ENCODE measurements at regions not wholly inside any gene's neighbourhood (a gene's known extent, or its start where the extent isn't known, plus 50 kb on each side); places are given as distances from the start of the nearest gene placed in this dataset.
"Not testable (repeated sequence)": the region's sequence is repeated elsewhere in the genome, so short reads cannot be mapped to it uniquely, and the experiment has no call there.

DNA sequence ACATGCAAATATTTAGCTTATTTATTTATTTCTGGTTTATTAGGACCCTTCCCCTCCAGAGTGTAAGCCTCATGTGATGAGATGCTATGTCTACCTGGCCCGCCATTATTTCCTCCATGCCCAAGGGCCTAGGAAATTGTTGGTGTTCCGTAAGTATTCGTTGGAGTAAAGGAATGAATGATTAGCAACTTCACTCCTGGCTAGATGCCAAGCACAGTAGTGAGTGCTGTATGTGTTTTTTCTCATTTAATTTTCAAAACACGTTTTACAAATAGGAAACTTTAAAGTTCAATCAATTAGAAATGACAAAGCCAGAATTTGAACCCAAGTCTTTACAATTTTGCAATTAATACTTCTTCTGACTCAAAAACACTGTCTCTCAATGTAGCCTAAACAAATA is 253.8 kb downstream of the BCAT1 start:
- H3K27ac Mint-ChIP-seq, result no peak overlapping the region
- H3K9me3 Mint-ChIP-seq, result peaks cover 3% of the 10 kb centered on the region
- no peak for DNase-seq
- H3K36me3 Mint-ChIP-seq (ENCODE audit: low read depth), result no peaks in the 10 kb centered on the region
- H3K4me3 Mint-ChIP-seq, result no peak overlapping the region
- ChIA-PET POLR2A (no interaction called here), CTCF (no interaction called here)
- no peaks in the 10 kb centered on the region for H3K4me1 Mint-ChIP-seq
- H3K27me3 Mint-ChIP-seq, result peaks cover 3% of the 10 kb centered on the region

DNA sequence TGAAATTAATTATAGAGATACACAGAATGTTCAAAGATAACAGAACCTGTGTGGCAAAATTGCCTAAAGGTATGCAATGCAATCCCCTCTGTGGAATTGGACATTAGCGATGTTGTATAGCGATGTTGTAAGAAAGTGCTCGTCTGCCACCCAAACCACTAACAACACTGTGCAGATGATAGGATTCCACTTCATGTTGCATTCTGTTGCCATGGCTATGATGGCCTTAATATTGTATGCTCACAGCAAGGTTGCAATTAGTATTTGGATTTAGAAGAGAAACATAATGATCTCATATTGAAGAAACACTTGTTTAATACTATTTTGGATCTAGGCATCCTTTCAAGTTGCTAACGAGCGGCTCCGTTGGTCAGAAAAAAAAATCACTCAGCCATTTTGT is 260.3 kb downstream of the BCAT1 start:
- DNase-seq, result no peak
- Mint-ChIP-seq H3K4me1 (no peaks in the 10 kb centered on the region), H3K36me3 (ENCODE audit: low read depth) (no peaks in the 10 kb centered on the region), H3K9me3 (peaks cover 3% of the 10 kb centered on the region), H3K4me3 (no peak overlapping the region), H3K27me3 (peaks cover 20% of the 10 kb centered on the region), H3K27ac (no peak overlapping the region)
- ChIA-PET CTCF (no interaction called here), POLR2A (no interaction called here)

DNA sequence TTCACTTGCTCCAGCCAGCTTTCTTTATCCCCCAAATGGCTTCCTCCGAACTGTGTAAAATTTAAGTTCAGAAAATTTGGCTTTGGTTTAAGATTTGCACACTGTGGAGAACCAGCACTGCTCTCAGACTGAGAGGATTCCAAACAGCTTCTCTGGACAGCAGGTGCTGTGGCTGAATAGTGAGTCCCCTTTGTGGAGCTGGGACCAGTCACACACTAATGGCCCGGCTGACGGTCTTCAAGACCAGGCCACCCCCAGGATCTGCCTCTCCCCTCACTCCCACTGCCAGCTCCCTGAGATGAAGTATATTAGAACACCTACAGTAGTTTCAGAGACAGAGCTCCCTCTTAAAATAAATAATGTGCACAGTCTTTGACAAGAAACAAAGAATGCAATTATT is 267.3 kb downstream of the BCAT1 start:
- Mint-ChIP-seq H3K27ac (no peak overlapping the region), H3K9me3 (no peaks in the 10 kb centered on the region), H3K27me3 (peaks cover 12% of the 10 kb centered on the region), H3K4me1 (no peaks in the 10 kb centered on the region), H3K4me3 (no peak overlapping the region), H3K36me3 (ENCODE audit: low read depth) (no peaks in the 10 kb centered on the region)
- DNase-seq, result no peak
- CTCF ChIA-PET, result no interaction called here
- POLR2A ChIA-PET, result no interaction called here

DNA sequence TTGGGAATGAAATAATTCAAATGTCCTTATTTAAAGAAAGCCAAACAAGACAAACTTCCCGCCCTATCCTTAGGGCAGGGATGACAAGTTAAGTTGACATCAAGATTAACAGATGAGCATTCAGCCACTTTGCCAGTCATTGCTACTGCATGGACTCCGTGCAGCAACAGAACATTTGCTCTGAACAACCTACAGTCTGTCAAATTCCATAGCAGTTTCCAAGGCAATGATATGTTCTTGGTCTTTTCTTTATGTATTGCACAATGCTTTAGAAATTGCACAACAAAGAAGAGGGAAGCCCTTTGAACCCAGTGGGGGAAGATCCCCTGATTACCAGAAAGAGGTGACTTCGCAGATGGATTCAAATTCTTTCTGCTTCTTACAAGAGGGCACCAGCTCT is 269.8 kb downstream of the BCAT1 start:
- POLR2A ChIA-PET, result no interaction called here
- CTCF ChIA-PET, result no interaction called here
- H3K4me1 Mint-ChIP-seq, result no peaks in the 10 kb centered on the region
- no peak overlapping the region for H3K4me3 Mint-ChIP-seq
- no peak for DNase-seq
- no peak overlapping the region for H3K27ac Mint-ChIP-seq
- peaks cover 3% of the 10 kb centered on the region for H3K27me3 Mint-ChIP-seq
- H3K9me3 Mint-ChIP-seq, result no peaks in the 10 kb centered on the region
- H3K36me3 Mint-ChIP-seq (ENCODE audit: low read depth), result no peaks in the 10 kb centered on the region

DNA sequence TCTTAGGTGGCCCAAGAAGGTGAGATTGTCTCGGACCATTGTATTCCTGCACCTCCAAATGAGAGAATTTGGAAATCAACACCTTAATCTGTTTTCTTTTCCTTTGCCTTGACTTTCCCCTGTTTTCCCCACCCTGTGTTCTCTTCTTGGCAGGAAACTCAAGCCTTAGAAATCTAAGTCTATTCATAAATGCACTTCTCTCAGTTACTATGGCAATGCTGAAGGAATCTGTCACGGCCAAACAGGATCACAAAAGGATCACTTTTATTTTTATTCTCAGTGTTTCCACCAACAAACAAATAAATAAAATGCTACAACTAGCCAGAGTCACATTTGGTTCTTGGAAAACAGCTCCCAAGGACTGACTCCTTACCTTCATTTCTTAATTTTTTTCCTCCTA is 270.5 kb downstream of the BCAT1 start:
- H3K36me3 Mint-ChIP-seq (ENCODE audit: low read depth), result no peaks in the 10 kb centered on the region
- no peak overlapping the region for H3K27ac Mint-ChIP-seq
- H3K27me3 Mint-ChIP-seq, result no peaks in the 10 kb centered on the region
- no peaks in the 10 kb centered on the region for H3K9me3 Mint-ChIP-seq
- DNase-seq, result no peak
- H3K4me1 Mint-ChIP-seq, result no peaks in the 10 kb centered on the region
- no peak overlapping the region for H3K4me3 Mint-ChIP-seq
- POLR2A ChIA-PET, result no interaction called here
- CTCF ChIA-PET, result no interaction called here

DNA sequence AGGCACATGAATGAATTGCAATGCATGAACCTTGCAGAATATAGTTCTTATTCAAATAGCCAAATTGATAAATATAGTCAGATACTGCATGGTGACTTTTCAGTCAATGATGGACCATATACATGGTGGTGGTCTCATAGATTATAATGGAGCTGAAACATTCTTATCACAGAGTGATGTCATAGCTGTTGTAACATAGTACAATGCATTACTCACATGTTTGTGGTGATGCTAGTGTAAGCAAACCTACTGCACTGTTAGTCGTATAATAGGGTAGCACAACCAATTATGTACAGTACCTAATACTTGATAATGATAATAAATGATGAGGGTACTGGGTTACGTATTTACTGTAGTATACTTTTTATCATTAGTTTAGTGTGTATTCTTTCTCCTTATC is 280.3 kb downstream of the BCAT1 start:
- CTCF ChIA-PET, result no interaction called here
- H3K36me3 Mint-ChIP-seq (ENCODE audit: low read depth), result no peaks in the 10 kb centered on the region

DNA sequence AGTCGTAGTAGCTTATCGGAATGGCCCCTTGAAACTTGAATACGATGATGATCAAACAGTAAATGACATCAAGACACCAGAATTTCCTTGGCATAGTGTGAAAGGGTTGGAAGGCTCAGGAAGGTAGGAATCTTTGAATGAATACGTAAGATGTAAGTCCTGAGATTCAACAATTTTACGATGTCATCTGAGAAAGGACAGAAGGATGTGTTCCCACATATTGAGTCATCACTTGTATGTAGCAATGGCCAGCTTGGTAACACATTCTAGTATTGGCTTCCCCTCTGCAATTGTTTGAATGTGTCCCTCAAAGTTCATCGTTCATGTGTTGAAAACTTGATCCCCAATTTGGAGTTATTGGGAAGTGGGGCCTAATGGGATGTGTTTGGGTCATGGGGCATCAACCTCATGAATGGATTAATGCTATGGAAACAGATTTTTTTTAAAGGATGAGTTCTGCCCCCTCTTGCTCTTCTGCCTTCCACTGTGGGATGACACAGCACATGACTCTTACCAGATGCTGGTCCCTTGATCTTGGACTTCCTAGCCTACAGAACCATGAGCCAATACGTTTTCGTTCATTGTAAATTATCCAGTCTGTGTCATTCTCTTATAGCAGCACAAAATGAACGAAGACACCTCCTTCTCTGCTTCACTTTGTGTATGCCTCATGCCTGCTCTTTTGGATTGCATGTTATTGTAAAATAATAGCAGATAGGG is 284.6 kb downstream of the BCAT1 start:
- H3K36me3 Mint-ChIP-seq (ENCODE audit: low read depth), result no peaks in the 10 kb centered on the region
- ChIA-PET CTCF (no interaction called here), POLR2A (no interaction called here)
- no peak overlapping the region for H3K4me3 Mint-ChIP-seq
- H3K27ac Mint-ChIP-seq, result no peak overlapping the region
- H3K27me3 Mint-ChIP-seq, result no peaks in the 10 kb centered on the region
- no peak for DNase-seq
- no peaks in the 10 kb centered on the region for H3K4me1 Mint-ChIP-seq
- no peaks in the 10 kb centered on the region for H3K9me3 Mint-ChIP-seq

More for the DNA sequence above, 280.3 kb downstream of the BCAT1 start:
- Mint-ChIP-seq H3K4me1 (no peaks in the 10 kb centered on the region), H3K9me3 (no peaks in the 10 kb centered on the region), H3K27me3 (peaks cover 6% of the 10 kb centered on the region), H3K4me3 (no peak overlapping the region), H3K27ac (no peak overlapping the region)
- DNase-seq, result no peak
- POLR2A ChIA-PET, result no interaction called here

DNA sequence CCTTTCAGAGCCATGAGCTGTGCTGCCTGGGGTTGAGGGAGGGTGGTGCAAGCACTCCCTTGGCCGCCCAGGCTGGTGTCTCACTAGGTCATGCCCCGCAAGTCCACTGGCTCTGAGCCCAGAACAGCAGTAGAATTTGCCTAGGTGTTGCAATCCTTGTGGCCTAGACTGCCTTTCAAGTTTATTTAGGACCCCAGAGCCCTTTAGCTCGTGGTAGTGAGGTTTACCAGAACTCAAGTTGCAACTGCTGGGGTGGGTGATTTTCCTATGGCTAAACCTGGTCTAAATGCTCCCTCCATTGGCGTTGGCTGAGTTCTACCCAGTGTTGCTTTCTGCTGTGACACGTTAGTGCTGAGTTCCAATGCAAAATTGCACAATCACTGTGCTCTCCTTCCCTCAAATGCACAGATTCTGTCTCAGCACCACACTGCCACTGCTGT is 287.2 kb downstream of the BCAT1 start:
- no peaks in the 10 kb centered on the region for H3K9me3 Mint-ChIP-seq
- no peaks in the 10 kb centered on the region for H3K36me3 Mint-ChIP-seq (ENCODE audit: low read depth)
- H3K4me1 Mint-ChIP-seq, result no peaks in the 10 kb centered on the region
- DNase-seq, result no peak
- CTCF ChIA-PET, result no interaction called here
- POLR2A ChIA-PET, result no interaction called here
- H3K27ac Mint-ChIP-seq, result no peak overlapping the region
- no peaks in the 10 kb centered on the region for H3K27me3 Mint-ChIP-seq
- H3K4me3 Mint-ChIP-seq, result no peak overlapping the region

DNA sequence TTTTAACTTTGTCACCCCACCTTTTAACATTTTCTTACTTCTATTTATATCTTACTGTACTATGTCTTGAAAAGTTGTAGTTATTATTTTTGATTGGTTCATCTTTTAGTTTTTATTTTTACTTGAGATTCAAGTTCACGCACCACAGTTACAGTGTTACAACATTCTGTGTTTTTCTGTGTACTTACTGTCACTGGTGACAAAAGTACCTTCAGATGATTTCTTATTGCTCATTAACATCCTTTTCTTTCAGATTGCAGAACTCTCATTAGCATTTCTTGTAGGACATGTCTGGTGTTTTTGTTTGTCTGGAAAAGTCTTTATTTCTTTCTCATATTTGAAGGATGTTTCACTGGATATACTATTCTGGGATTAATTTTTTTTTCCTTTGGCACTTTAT is 289.9 kb downstream of the BCAT1 start:
- H3K4me1 Mint-ChIP-seq, result no peaks in the 10 kb centered on the region
- DNase-seq, result no peak
- no peak overlapping the region for H3K4me3 Mint-ChIP-seq
- POLR2A ChIA-PET, result no interaction called here
- CTCF ChIA-PET, result no interaction called here
- H3K9me3 Mint-ChIP-seq, result no peaks in the 10 kb centered on the region
- no peaks in the 10 kb centered on the region for H3K27me3 Mint-ChIP-seq
- no peak overlapping the region for H3K27ac Mint-ChIP-seq
- no peaks in the 10 kb centered on the region for H3K36me3 Mint-ChIP-seq (ENCODE audit: low read depth)

DNA sequence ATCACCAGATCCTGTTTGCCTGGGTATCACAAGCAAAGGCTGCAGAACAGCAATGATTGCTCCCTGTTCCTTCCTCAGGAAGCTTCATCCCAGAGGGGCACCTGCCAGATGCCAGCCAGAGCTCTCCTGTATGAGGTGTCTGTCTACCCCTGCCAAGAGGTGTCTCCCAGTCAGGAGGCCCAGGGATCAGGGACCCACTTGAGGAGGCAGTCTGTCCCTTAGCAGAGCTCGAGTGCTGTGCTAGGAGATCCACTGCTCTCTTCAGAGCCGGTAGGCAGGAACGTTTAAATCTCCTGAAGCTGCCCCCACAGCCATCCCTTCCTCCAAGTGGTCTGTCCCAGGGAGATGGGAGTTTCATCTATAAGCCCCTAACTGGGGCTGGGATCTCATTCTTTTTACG is 294.6 kb downstream of the BCAT1 start:
- CTCF ChIA-PET; POLR2A ChIA-PET; H3K4me1 Mint-ChIP-seq; DNase-seq; H3K4me3 Mint-ChIP-seq; H3K27me3 Mint-ChIP-seq; H3K9me3 Mint-ChIP-seq; H3K27ac Mint-ChIP-seq; H3K36me3 Mint-ChIP-seq (ENCODE audit: low read depth): not testable (repeated sequence)

DNA sequence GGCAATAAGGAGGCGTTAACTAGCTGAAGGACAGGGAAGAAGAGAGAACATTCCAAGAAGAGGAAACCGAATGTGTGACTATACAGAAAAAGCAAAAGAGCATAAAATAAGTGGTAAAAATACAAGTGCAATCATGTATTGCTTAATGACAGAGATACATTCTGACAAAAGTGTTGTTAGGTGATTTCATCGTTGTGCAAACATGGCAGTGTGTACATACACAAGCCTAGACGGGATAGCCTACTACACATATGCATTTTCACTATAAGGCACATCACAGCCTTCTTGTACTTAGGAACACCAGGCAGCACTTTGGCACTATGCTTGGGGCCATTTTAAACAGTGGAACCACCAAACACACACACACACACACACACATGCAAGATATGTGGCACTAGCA is 299.3 kb downstream of the BCAT1 start:
- no peaks in the 10 kb centered on the region for H3K4me1 Mint-ChIP-seq
- no peaks in the 10 kb centered on the region for H3K9me3 Mint-ChIP-seq
- H3K4me3 Mint-ChIP-seq, result no peak overlapping the region
- H3K27me3 Mint-ChIP-seq, result peaks cover 2% of the 10 kb centered on the region
- POLR2A ChIA-PET, result no interaction called here
- no peak for DNase-seq
- H3K27ac Mint-ChIP-seq, result no peak overlapping the region
- CTCF ChIA-PET, result interaction anchor here (1.0 kb wide), 1 partner anchor 480 kb away, joined by 3 read pairs; no protein-coding TSS in a partner anchor
- H3K36me3 Mint-ChIP-seq (ENCODE audit: low read depth), result no peaks in the 10 kb centered on the region

DNA sequence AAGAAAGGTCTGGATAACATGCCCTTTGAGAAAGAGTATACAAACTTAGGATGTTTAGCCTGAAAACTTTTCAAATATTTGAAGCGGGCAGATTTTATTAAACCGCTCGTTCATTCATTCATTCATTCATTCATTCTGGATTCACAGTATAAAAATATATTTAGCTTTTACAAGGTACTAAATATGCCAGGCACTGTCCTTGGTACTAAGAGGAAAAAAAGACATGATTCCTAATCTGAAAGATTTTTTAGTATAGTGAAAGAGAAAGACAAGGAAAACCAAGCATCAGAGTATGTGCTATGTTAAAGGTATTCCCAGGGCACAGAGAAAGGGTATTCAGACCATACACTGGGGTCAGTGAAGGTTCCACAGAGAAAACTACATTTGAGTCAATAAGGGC is 299.7 kb downstream of the BCAT1 start:
- H3K4me3 Mint-ChIP-seq, result no peak overlapping the region
- POLR2A ChIA-PET, result no interaction called here
- CTCF ChIA-PET, result interaction anchor here (1.0 kb wide), 1 partner anchor 480 kb away, joined by 3 read pairs; no protein-coding TSS in a partner anchor
- no peak overlapping the region for H3K27ac Mint-ChIP-seq
- no peaks in the 10 kb centered on the region for H3K9me3 Mint-ChIP-seq
- H3K27me3 Mint-ChIP-seq, result peaks cover 3% of the 10 kb centered on the region
- DNase-seq, result no peak
- no peaks in the 10 kb centered on the region for H3K36me3 Mint-ChIP-seq (ENCODE audit: low read depth)
- H3K4me1 Mint-ChIP-seq, result no peaks in the 10 kb centered on the region

DNA sequence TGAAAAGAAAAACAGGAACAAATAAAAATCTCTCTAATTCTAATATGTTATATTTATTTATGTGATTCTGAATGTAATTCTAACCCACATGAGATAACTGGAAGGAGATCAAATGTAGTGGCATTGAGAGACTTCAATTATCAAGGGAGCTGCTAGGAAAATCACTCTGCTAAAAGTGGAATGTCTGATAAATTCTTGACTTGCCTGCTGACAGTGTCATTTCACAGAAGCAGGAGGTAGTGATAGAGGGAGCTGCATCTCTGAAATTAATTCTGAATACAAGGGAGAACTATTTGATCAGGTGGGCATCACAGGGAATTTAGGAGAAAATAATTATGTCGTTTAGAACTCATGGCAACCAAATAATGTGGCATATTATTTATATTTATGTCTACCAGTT is 303.6 kb downstream of the BCAT1 start:
- CTCF ChIA-PET, result no interaction called here
- Mint-ChIP-seq H3K4me1 (no peaks in the 10 kb centered on the region), H3K27me3 (peaks cover 3% of the 10 kb centered on the region), H3K4me3 (no peak overlapping the region), H3K27ac (no peak overlapping the region), H3K36me3 (ENCODE audit: low read depth) (no peaks in the 10 kb centered on the region), H3K9me3 (no peaks in the 10 kb centered on the region)
- DNase-seq, result no peak
- POLR2A ChIA-PET, result no interaction called here

DNA sequence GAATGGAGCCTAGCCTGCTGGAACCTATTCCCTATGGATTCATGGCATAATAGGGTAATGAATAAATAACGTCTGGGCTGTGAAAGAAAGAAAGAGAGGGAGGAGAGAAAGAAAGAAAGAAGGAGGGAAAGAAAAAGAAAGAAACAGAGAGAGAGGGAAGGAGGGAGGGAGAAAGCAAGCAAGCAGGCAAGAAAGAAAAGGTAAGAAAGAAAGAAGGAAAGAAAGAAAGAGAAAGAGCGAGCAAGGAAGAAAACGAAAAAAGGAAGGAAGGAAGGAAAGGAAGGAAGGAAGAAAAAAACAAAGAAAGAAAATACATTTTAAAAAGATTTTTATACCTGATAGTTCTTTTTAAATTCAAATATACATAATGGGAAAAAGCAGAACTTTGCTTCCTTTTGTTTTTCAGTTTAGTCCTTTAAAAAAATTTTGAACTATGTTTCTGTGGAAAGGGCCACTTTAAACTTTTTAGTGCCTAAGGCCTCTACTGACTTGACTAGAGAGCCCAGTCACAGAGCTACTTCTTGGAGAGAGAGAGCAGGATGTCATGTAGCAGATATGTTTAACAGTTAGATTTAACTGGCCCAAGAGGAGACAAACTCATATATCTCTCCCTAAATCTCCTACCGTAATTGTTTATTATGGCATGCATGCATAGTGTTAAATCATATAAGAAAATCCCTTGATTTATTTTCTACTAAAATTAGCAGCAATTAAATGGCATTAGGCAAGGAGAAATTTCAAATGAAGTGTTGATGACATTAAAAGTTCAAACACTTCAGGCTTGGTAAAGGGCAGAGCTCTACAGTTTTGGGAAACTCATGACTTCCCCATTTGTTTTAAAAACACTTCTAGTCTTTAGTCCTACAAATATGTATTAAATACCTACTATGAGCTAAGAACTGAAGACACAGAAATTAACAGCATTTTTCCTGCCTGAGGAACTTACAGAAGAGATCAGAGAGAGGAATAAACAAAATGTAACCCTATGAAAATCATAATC is 305.5 kb downstream of the BCAT1 start:
- POLR2A ChIA-PET, result no interaction called here
- no peak overlapping the region for H3K27ac Mint-ChIP-seq

More for the DNA sequence above, 305.5 kb downstream of the BCAT1 start:
- no peaks in the 10 kb centered on the region for H3K9me3 Mint-ChIP-seq
- H3K4me1 Mint-ChIP-seq, result no peaks in the 10 kb centered on the region
- no peak overlapping the region for H3K4me3 Mint-ChIP-seq
- CTCF ChIA-PET, result no interaction called here
- DNase-seq, result no peak
- no peaks in the 10 kb centered on the region for H3K36me3 Mint-ChIP-seq (ENCODE audit: low read depth)
- H3K27me3 Mint-ChIP-seq, result peaks cover 3% of the 10 kb centered on the region

Measured in activated CD4-positive, alpha-beta memory T cell treated with anti-CD3 and anti-CD28 coated beads, Interleukin-2, amount 10 ng/mL, durations not matched to agents 7 days and 5 days (primary cell).